Suprapubic skin (tissue), 4 donors: ENCODE measurements at regions not wholly inside any gene's neighbourhood (a gene's known extent, or its start where the extent isn't known, plus 50 kb on each side); places are given as distances from the start of the nearest gene placed in this dataset.

ENCODE experiments used
- DNase-seq, 2 donors: peaks; one replicate each; pipeline ENCODE4 v3.0.0-alpha.2; 2019; ENCODE audit warnings: low spot score in 2 of 2
- H3K27ac ChIP-seq: fragments of 200-600 bp; sonication (generic); one replicate; pipeline ENCODE4 v1.5.1; 2019
- H3K27me3 ChIP-seq: fragments of 200-600 bp; sonication (generic); one replicate; pipeline ENCODE4 v1.5.1; 2019
- H3K36me3 ChIP-seq: fragments of 200-600 bp; sonication (generic); one replicate; pipeline ENCODE4 v1.5.1; 2019
- H3K4me1 ChIP-seq: fragments of 200-600 bp; sonication (generic); one replicate; pipeline ENCODE4 v1.5.1; 2019
- H3K4me3 ChIP-seq: fragments of 200-600 bp; sonication (generic); one replicate; pipeline ENCODE4 v1.5.1; 2019; ENCODE audit warnings: mild to moderate bottlenecking
- H3K9me3 ChIP-seq: fragments of 200-600 bp; sonication (generic); one replicate; pipeline ENCODE4 v1.5.1; 2019
- EP300 ChIP-seq: sonication (generic); formaldehyde crosslinking; IDR thresholded peaks from one replicate; pipeline ENCODE4 v1.6.1; 2017; ENCODE audit warnings: antibody characterized with exemption
- POLR2A ChIP-seq, 2 donors: fragments of 450-650 bp; IDR thresholded peaks; one replicate each; pipeline ENCODE4 v1.6.1; 2017; ENCODE audit warnings: antibody characterized with exemption in 2 of 2, mild to moderate bottlenecking in 2 of 2, moderate library complexity in 2 of 2
- POLR2AphosphoS5 ChIP-seq, 3 donors: sonication (generic); formaldehyde crosslinking; IDR thresholded peaks; one replicate each; pipeline ENCODE4 v1.6.1; 2017; ENCODE audit warnings: antibody characterized with exemption in 3 of 3
- WGBS: methylation state at CpG from one replicate; pipeline ENCODE4 v1.1.5; 2018; 5-methylcytosine and 5-hydroxymethylcytosine counted together
- TF ChIP-seq, protein P1 (sequence below), 2 donors: fragments of 200-600 bp in 1 of 2; fragments of 450-650 bp in 1 of 2; sonication (generic) in 1 of 2; IDR thresholded peaks; one replicate each; pipeline ENCODE4 v1.5.1; 2016 to 2019; ENCODE audit warnings: antibody characterized with exemption in 2 of 2, mild to moderate bottlenecking in 1 of 2, moderate library complexity in 1 of 2

DNA sequence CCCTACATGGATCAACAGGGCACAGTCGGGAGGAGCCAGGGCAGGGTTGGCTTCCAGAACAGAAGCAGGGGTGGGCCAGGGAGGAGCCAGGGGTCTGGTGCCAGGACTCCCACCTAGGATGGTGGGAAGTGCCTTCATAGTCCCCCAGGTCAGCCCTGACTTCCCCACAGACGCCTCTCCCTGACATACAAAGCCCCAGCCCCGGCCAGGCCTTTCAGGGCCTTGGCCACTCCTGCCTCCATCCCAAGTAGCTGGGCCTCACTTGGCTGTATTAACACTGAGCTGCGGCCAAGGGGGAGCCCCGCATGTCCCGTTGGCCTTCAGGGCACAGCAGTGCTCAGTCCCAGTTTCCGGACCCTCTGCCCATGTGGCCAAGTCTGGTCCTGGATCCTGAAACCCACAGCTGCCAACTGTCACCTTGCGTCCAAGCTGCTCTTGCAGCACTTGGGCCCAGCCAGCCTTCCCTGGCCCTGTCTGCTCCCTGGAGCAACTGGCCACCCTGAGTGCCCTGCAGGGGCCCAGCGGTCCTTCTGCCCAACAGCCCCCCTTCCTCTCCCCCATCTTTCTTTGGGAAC is 627.8 kb downstream of the MATN1 start:
- TF ChIP-seq EP300 (no peak), POLR2AphosphoS5 (IDR thresholded peaks at IDR 0.05) (no peak), POLR2A (IDR thresholded peaks at IDR 0.05) (no peak)
- TF ChIP-seq, protein P1, sequence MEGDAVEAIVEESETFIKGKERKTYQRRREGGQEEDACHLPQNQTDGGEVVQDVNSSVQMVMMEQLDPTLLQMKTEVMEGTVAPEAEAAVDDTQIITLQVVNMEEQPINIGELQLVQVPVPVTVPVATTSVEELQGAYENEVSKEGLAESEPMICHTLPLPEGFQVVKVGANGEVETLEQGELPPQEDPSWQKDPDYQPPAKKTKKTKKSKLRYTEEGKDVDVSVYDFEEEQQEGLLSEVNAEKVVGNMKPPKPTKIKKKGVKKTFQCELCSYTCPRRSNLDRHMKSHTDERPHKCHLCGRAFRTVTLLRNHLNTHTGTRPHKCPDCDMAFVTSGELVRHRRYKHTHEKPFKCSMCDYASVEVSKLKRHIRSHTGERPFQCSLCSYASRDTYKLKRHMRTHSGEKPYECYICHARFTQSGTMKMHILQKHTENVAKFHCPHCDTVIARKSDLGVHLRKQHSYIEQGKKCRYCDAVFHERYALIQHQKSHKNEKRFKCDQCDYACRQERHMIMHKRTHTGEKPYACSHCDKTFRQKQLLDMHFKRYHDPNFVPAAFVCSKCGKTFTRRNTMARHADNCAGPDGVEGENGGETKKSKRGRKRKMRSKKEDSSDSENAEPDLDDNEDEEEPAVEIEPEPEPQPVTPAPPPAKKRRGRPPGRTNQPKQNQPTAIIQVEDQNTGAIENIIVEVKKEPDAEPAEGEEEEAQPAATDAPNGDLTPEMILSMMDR (IDR thresholded peaks at IDR 0.05) = no peak
- Histone ChIP-seq H3K4me3 (no peak overlapping the region), H3K4me1 (no peaks in the 10 kb centered on the region), H3K27me3 (peaks cover 16% of the 10 kb centered on the region), H3K9me3 (peaks cover 15% of the 10 kb centered on the region), H3K36me3 (no peaks in the 10 kb centered on the region), H3K27ac (no peak overlapping the region)
- 84% methylated on average over 8 of the region's 9 CpGs for WGBS
- no peak for DNase-seq

DNA sequence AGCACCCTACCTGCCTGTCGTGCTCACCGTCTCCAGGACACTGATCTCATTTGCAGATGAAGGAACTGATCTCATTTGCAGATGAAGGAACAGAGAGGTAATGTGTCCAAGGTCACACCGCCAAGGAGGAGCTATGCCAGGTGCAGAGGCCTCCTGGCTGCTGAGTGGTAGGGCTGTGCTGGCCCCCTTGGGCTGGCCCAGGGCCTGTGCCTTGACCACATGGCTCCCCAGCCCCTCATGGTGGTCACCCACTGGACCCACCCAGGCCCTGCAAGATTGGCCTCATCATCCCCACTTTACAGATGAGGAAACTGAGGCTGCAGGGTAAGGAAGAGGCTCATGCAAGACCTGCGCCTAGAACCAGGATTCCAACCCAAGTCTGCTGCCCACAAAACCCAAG is 628.3 kb downstream of the MATN1 start:
- TF ChIP-seq POLR2A (IDR thresholded peaks at IDR 0.05) (no peak), EP300 (no peak)
- 100% methylated on average over 2 of the region's 4 CpGs for WGBS

DNA sequence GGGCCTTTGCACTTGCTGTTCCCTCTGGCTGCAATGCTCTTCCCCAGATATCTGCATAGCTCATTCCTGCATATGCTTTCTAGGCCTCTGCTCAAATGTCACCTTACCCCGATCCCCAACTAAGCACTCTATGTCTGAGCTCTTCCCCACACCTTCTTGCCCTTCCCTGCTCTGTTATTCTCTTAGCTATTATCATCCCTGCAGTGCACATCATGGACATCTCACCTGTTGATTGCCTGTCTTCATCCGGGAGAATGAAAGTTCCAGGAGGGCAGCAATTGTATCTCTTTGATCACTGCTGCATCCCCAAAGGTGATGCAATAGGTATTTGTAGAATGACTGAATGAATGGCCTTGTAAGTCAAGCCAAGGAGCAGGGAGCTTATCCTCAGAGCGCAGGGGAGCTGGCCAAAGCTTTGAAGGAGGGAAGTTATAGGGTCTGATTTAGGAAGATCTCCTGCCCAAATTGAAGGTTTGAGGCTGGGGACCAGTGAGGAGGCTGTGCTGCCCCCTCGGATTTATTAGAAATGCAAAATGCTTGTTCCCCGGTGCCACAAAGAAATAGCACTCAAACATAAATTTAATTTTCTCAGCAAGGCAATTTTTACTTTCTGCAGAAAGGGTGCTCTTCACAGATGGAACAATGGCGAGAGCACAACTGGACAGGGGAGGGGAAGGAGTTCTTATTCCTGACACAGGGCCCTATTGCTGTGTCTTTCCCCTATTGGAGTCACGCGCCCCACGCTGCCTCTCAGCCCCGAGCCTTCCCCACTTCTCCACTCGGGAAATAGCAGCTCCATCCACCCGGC is 631.1 kb downstream of the MATN1 start:
- peaks cover 15% of the 10 kb centered on the region for H3K9me3 ChIP-seq
- H3K36me3 ChIP-seq = no peaks in the 10 kb centered on the region
- peaks cover 19% of the 10 kb centered on the region for H3K27me3 ChIP-seq

More for the DNA sequence above, 628.3 kb downstream of the MATN1 start:
- Histone ChIP-seq H3K27me3 (peaks cover 18% of the 10 kb centered on the region), H3K4me1 (no peaks in the 10 kb centered on the region), H3K36me3 (no peaks in the 10 kb centered on the region), H3K9me3 (peaks cover 15% of the 10 kb centered on the region), H3K27ac (no peak overlapping the region), H3K4me3 (no peak overlapping the region)
- no peak for DNase-seq

DNA sequence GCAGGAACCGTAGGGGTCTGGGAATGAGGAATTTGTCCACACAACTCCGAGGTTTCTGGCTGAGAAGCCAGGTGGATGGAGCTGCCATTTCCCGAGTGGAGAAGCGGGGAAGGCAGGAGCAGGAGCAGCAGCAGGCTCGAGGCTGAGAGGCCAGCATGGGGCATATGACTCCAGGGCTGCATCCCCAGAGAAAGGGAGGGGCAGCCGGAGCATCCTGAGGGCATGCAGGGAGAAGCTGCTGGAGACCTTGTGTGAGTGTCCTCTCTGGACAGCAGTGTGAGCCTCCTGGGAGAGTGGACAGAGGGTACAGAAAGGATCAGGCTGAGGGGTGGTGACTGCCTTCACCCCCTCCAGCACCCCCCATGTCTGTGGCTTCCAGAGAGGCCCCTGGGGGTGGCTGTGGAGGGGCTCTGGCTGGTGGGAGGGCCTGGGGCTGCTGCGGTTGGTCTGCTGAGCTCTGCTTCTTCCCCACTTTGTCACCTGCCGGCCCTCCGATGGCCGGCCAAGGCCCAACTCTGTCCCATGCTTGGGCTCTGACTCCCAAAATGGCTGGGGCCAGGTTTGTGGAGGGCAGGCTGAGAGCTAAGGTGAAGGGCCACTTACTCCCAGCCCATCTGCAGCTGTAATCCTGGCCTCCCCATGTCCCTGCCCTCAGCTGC is 633.1 kb downstream of the MATN1 start:
- peaks cover 9% of the 10 kb centered on the region for H3K4me1 ChIP-seq
- TF ChIP-seq, protein P1 (IDR thresholded peaks at IDR 0.05) = no peak
- no peak overlapping the region for H3K4me3 ChIP-seq
- no peak for DNase-seq
- WGBS = 82% methylated on average over 10 of the region's 10 CpGs
- no peaks in the 10 kb centered on the region for H3K36me3 ChIP-seq
- H3K27ac ChIP-seq = no peak overlapping the region
- H3K9me3 ChIP-seq = peaks cover 15% of the 10 kb centered on the region
- peaks cover 36% of the 10 kb centered on the region for H3K27me3 ChIP-seq

More for the DNA sequence above, 631.1 kb downstream of the MATN1 start:
- Histone ChIP-seq H3K4me3 (no peak overlapping the region), H3K4me1 (no peaks in the 10 kb centered on the region), H3K27ac (no peak overlapping the region)
- TF ChIP-seq EP300 (no peak), POLR2AphosphoS5 (IDR thresholded peaks at IDR 0.05) (no peak), POLR2A (IDR thresholded peaks at IDR 0.05) (no peak)
- TF ChIP-seq, protein P1 (IDR thresholded peaks at IDR 0.05) = no peak
- no peak for DNase-seq
- WGBS = 92% methylated on average over 12 of the region's 12 CpGs

DNA sequence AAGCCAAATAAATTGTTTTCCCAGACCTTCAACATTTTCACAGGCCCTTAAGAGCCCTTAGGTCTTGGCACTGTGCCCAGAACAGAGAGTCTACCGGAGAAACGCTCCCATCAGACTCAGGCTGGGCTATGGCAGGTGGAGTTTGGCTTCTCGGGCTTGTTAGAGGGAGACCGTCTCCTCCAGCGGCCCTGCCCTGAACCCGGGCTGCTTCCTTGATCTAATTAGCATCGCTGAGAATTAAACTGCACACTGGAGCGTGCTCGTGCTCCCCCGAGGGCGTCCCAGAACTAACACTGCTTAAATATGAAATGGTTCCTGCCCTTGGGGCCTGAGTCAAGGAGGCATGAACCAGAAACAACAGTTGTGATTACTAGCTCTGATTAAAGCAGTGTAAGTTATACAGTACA is 634.4 kb downstream of the MATN1 start:
- TF ChIP-seq EP300 = no peak
- TF ChIP-seq, protein P1 (IDR thresholded peaks at IDR 0.05) = no peak
- no peak for TF ChIP-seq POLR2A (IDR thresholded peaks at IDR 0.05)
- no peak for TF ChIP-seq POLR2AphosphoS5 (IDR thresholded peaks at IDR 0.05)
- no peak overlapping the region for H3K27ac ChIP-seq
- DNase-seq = no peak
- H3K36me3 ChIP-seq = no peaks in the 10 kb centered on the region
- H3K9me3 ChIP-seq = peaks cover 15% of the 10 kb centered on the region
- H3K27me3 ChIP-seq = peaks cover 37% of the 10 kb centered on the region
- H3K4me1 ChIP-seq = peaks cover 19% of the 10 kb centered on the region
- WGBS = 27% methylated on average over 11 of the region's 11 CpGs
- no peak overlapping the region for H3K4me3 ChIP-seq
